ENCODE measurements at regions not wholly inside any gene's neighbourhood (a gene's known extent, or its start where the extent isn't known, plus 50 kb on each side); places are given as distances from the start of the nearest gene placed in this dataset.

DNA sequence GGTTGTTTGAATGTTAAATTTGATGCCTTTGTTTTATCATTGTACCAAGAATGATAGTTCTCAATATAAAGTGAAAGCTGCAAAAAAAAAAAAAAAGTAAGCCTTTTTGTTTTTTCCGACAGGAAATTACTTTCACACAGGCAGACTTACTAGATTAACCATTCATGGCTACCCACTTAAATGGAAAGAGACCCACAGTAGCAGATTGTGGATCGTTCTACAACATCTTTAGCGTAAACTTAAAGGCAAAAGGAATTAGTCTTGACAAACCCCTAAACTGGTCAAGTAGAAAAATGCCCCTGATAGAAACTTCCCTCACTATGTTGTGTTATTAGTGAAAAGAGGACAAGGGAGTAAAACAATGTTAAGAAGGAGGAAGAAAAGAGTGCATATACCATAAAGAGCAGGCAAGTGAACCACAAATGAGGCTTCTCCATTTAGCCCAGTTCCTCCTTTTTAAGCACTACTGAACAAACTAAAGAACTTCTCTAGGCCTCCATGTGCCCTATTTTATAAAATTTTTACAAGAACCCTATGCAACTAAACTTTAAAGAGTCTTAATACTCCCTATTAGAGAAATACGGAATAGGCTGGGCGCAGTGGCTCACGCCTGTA, 1560.3 kb downstream of the MRPL39 start:
- DNase-seq = no peak

DNA sequence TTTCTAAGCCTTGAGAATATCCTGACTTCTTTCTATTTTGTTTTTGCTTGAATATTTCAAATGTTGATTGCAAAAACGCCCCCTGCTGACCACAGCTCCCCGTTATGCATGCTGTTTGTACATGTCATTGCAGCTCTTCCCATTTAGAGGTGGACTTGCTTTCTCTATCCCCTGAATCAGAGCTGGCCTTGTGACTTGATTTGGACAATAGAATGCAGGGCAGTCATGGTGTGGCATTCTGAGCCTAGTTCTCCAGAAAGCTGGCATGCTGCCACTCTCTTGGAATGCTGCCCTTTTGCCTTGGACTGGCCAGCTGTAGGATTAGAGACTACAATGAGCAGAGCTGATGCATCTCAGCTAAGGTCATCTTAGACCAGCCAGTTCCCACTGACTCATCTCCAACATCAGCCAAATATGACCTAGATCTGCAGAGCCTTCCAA, 1561.5 kb downstream of the MRPL39 start:
- peak in 1 of 2 donors; percentile 9 for DNase-seq

DNA sequence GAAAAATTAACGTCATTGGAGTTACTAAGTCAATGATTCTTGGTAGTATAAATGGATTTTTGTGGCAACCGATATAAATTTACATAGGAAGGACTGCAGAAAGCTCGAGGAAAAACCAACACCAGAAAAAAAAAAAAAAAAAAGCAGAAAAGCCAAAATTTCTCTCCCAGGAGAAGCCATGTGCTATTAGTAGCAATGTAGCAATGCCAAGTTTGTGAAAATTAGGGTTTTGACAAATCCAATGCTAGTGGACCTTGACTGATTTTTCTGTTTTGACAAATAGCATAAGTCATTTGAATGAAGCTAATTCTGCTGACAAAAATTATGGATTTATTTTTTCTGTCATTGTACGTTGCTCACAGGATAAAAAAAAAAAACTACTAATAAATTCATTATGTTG, 1561.9 kb downstream of the MRPL39 start:
- no peak for DNase-seq

DNA sequence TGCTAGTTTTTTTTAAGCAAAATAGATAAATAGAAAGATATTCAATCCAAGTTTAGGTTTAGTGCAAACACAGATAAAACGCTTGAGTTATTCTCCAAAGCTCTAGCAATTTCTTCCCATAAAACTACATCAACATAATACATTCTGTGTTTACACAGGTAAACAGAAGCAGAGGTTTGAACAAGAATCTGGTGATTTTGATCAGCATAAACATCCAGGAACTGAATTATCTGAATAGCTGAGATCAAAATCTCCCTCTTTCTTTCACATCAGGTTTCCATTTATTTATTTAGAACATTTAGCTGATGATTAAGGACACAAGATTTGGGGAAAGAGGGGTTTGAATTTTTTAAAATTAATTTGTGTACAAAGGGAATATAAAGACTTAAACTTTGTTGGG, 1564.6 kb downstream of the MRPL39 start:
- DNase-seq = no peak

DNA sequence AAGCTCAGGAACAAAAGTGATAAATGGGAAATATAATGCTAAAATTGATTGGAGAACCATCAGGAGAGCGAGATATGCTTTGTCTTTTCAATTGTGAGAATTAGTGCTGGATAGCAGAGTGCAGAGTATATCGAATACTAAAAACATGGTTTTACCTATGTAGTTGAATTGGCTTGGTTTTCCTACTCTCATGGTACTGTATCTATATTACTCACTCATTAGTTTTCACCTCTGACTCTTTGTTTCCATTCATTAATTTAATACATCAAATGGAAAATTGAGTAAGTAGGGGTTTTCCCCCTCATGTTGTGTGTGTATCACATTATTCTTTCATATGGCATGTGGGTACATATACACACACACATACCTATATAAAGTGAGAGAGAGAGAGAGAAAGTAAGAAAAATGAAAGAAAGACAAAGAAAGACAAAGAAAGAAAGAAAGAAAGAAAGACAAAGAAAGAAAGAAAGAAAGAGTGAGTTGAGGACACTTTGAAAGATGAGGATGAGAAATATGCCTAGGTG, 1574.5 kb downstream of the MRPL39 start:
- DNase-seq = no peak

DNA sequence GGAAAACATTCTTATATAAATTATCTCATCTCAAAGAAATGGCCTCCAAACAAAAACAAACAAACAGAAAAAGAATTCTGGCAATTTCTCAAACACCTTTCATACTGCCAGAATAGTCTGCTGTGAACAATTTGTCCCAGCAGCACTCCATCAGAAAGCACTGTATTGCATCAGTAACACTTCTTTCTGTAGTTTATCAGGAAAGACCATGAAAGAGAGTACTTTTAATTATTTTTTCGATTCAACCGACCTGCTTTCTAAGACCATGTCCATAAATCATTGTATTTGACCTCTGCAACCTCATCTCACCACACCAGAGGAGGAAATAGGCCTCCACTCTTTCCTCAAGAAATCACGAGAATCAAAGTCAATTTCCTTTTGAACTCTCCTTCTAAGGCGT, 1579.9 kb downstream of the MRPL39 start:
- DNase-seq = no peak

DNA sequence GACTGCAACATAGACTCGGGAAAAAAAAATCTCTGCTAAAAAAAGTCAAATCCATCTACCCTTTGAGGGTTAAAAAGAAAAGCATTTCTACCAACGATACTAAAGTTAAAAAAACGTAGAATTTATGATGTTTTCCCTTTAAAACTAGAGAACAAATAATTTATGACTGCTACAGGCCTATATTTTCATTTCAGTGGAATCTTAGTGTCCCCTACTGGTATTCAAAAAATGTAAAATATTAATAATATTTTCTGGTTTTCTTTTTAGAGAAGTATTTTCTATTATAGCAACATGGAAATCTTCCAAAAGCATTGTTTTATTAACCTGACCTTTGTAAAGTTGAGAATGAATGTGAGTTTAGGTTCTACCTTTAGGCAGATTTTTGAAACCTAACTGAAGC, 1582.2 kb downstream of the MRPL39 start:
- no peak for DNase-seq

DNA sequence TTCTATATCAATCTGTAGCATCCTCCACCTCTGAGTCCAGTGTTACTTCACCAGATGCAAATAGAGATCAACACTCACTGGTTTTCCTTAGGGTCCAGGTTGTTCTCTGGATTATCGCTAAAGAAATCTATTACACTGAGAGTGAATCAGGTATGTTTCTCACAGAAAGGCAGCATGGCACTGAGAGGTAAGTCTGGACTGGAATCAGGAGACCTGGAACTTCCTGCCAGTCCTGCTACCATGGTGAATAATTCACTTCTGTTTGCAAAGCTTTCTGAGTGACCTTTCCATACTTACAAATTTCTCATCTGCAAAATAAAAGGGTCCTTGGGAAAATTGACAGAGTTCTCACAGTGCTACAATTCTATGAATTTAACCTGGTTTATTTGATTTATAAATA, 1583.3 kb downstream of the MRPL39 start:
- no peak for DNase-seq

DNA sequence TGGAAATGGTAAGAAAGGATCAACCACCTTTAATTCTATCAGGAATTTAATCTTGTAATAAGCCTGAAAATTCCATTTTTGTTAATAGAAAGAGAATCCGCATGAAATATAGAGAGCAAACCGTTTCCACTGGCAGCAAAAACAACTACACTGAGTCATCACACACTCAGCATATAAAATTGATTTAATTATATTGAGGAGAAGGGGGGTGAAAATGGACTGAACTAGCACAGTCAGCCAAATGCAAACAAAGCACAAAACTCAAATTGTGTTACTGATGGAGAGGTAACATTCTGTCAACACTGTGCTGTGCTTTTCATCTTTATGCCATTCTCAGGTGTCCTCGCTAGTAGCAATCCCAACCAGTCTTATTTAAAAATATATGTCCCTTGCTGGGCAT, 1583.9 kb downstream of the MRPL39 start:
- DNase-seq = no peak

DNA sequence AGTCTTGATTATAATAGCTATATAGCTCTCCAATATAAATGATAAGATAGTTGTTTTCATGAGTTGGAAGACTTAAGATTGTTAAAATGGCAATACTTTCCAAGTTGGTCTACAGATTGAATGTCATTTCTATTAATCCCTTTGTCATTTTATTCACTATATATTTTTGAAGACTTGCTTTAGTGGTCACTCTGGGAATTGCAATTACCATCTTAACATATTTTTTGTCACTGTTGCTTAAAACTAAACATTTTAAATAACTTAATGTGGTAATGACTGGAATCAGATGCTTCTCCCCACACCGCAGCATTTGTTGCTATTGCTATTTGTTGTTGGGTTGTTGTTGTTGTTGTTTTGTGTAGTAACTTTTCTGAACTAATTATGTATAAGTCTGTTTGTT, 1592.9 kb downstream of the MRPL39 start:
- DNase-seq = no peak

DNA sequence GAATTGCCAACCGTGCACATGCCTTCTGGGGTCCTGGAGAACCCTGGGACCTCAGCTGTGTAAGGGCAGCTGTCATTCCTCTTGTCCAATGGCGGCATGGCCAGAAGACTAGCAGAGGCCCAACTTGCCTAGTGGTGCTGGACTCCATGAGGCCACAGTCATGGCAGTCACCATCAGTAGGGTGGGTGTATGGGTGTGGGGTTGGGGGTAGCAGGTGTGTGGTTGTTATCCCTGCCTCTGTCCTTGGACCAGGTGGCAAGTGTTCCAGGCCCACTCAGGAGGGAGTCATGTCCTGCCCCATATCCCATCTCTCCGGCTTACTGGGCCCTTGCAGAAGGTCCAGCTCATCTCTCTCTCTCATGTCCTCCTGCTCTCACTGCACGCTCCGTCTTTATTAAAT, 1596.2 kb downstream of the MRPL39 start:
- DNase-seq = no peak

DNA sequence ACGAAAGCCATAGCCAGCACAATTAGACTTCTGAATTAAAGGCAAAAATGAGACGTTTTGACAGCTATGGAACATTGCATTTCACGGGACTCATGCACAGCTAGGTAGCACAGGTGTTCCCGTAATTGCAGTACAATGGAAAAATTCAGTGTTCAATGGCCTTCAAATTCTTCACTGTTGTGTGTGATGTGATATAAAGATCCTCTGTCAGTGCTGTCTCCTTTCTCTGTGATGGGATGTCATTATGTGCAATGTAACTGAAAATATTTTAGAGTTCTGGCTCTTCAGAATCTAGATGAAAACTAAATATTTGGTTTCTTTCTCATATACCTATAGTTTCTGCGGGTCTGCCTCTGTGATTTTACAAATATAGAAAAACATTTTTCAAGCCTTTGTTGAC, 1599.7 kb downstream of the MRPL39 start:
- DNase-seq = no peak

DNA sequence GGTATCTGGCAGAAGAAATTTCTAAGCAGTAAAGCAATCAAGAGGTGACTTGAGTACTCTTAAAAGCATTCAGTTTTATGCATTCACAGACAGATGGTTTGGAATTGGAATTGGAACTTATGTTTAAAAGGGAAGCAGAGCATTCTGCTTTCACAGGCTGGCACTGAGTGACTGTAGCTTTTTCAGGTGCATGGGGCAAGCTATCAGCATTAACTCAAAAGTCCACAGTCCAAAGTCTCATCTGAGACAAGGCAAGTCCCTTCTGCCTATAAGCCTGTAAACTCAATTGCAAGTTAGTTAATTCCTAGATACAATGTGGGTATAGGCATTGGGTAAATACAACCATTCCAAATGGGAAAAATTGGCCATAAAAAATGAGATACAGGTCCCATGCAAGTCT, 1620.3 kb downstream of the MRPL39 start:
- no peak for DNase-seq

DNA sequence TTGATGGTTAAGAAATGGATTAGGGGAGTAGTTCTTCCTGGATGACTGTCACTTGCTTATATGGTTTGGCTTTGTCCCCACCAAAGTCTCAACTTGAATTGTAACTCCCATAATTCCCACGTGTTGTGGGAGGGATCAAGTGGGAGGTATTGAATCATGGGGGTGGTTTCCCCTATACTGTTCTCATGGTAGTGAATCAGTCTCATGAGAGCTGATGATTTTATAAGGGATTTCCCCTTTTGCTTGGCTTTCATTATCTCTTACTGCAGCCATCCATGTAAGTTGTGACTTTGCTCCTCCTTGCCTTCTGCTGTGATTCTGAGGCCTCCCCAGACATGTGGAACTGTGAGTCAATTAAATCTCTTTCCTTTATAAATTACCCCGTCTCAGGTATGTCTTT, 1621.1 kb downstream of the MRPL39 start:
- no peak for DNase-seq

DNA sequence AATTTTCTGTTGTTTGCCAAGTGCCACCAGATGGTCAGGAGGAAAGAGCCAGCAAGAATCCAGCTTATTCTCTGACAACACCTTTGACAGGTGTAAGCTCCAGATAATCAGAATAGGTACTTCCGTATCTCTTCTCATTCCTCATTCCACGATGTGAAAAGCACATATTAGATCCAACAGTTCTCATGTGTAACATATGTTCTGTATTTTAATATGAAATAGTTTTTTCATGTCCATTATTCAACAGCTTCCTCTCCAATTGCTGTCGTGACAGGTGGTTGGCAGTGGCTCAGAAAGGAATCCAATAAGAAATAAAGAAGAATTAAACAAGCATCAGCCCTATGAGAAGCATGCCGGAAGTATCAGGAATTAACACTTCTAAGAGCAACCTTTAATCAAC, 1624.7 kb downstream of the MRPL39 start:
- no peak for DNase-seq

DNA sequence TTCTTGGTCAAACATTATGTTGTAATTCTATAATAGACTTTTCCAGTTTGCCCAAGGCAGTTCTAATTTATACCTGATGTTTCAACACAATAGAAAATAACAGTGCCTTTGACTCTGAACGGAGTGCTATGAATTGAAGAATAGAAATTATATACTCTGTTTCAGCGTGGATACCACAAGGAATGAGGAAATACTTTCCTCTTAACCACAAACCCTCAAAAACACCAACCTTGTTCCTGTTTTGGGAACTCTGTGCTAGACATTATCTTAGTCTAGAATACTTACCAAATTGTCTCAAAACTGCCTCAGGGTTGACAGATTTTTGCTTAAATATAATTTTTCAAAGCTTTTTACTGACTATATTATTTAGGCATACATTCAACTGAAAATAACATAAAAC, 1629.3 kb downstream of the MRPL39 start:
- DNase-seq = no peak

DNA sequence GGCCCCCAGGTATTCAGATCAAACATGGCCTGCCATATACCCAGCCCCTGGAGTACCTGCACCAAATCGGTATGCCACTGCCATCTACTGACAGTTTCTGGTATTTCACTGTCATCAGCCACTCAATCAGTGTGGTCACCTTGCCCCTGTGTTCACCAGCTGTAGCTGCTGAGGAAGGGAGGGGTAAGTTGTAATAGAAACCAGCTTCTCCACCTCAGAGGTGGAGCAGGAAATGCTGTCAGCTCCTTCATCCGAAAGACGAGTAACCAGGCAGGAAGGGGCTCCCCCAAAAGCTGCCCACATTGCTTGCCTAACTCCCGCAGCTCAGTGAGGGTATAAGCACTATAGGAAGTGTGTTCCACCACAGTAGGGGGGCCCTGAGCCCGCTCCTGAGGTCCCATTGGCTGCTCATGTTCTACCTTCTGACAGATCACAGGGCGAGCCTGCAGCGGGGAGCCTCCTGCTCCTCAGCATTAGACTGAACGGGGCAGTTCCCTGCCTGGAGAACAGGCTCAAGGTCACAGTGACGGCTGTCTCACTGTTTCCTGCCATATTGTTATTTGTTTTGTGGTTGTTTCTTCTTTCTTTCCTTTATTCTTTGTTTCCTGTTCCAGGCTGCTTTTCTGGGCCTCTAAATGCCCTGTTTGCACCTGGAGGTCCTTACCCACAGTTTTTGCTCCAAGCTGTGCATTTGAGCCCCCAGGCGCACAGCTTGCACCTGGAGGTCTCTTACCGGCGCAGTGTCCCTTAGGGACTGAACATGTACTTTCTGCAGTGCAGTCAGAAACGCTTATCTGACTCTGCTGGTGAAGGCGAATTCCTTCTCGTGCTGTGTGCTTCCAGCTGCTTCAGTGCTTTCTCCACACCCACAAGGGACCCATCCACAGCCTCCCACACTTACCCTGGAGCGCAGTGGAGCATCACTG, 1638.3 kb downstream of the MRPL39 start:
- DNase-seq = peak; percentile 86 to 87

DNA sequence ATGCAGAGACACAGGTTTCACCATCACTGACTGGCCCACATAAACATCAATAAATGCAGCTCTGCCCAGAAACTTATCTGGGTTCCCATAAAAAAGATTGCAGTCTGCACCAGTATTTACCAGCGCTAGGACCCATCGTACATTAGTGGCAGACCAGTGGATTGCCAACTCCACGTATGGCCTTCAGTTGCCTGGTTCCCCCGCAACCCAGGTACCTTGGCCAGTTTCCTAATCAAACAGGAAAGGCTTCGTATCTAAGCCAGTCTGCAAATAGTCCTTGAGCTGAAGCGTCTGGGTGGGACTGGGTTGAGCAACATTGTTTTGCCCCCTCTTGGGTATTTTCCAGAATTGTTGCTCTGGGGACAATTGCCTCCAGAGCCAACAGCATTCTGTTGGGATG, 1639.3 kb downstream of the MRPL39 start:
- no peak for DNase-seq

DNA sequence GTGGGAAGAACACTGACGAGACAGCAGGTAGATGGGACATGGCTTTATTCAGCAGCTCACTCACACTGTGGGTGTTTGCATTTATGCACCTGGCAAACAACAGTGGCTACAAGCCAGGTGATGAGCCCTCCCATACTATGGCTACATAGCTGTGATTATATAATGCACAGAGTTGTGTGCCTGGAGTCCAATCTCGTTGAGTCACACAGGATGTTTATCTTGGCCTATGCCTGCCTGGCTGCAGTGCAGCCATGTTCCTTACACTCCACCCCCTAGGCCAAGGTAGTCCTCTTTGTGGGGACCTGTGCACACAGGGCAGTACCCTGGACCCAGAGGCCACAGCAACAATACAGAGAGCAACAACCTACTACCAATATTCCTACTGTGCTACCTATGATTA, 1643.8 kb downstream of the MRPL39 start:
- DNase-seq = no peak

DNA sequence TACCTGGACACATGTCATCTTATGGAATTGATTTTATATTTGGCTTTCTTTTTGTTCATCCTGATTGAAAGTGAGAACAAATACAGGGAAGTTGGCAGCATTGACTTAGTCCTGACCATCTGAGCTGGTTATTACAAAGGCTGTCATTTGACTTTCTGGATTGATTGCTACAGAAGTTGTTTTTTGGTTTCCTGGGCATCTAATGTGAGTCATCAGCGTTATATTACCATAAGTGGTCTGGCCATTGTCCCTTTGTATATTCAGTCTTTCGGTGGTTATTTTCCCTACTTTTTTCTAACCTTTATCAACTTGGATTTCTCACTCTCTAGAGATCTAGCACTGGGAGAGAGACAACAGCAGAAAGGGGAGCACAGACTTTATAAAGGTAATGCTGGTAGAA, 1646.5 kb downstream of the MRPL39 start:
- no peak for DNase-seq

DNA sequence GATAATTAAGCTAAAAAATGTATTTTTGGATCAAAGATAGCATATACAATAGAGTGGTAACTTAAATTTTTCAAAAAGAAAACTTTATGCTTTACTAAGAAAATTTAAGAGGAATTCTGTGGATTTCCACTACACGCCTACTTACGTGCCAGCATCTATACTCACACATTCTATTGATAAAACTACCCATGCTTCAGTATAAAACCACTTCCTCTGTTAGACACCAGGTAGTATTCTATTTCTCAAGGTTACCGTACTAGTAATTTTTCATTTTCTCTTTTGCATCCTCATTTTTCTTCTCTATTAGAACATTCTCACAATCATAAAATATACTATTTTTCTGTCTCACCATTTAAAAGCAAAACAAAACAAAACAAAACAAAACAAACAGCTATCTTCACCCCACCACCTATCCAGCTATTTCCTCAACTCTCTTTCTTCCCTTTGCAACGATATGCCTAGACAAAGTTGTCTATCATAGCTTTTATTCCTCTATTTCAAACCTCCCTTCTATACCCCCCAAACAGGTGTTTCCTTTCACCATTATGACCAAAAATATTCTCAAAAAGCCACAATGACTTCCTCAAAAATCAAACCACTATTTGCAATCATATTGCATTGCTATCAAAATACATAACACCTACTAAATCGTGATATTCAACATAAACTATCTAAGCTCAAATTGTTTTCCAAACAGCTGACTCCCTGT, 1652.0 kb downstream of the MRPL39 start:
- DNase-seq = no peak

DNA sequence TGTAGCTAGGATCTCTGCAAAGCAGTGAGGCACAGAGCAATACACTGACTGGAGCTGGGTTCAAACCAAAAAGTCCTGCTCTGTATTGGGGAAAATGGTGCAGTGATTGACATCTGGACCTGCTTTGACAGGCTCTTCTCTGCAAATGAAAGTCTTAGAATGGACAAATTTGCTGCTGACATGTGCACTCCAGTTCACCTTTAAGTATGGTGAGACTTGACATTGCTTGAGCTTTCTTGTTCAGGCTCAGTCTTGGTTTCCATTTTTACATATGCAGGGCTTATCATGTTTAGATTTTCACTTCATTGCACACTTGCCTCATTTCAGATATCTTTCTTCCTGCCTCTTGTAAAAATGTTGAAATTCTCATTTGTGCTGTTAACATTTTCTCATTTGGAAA, 1655.0 kb downstream of the MRPL39 start:
- DNase-seq = no peak

DNA sequence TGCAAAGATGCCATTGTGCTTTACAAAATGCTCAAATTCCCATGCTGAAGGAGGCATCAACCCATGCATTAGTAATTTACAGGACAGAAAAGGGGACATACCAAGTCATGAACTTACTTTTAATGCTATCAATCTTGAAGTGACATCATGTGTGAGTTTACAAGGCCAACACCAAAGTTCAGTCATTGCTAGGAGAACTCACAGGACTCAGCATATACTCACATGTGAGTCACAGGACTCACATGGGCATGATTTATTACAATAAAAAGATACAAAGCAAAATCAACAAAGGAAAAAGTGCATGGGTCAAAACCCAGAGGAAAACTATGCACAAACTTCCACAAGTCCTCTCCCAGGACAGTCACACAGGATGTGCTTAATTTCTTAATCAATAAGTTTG, 1656.0 kb downstream of the MRPL39 start:
- no peak for DNase-seq

DNA sequence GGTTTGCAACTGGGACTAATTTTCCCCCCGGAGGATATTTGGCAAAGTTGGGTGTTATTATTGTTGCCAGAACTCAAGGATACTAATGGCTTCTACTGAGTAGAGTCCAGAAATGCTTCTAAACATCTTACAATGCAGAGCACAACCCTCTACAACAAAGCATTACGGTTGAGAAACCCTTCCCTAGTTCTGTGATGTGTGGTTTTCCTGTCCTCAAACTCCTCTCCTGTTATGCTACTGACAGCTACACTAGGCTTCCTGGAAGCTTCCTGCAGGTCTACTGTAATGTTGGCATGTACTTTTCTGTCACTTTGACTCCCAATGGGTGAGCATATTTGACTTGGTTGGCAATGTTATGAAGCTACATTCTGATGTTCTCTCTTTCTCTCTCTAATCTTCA, 1656.9 kb downstream of the MRPL39 start:
- DNase-seq = no peak

Data from CD4-positive, alpha-beta T cell treated with Interferon alpha-2 for 1 hour (primary cell).